H1 (cell line): ENCODE measurements at regions not wholly inside any gene's neighbourhood (a gene's known extent, or its start where the extent isn't known, plus 50 kb on each side); places are given as distances from the start of the nearest gene placed in this dataset.
A peak's percentile ranks its signal among the peaks of the same experiment; 100 is the strongest.

Experiments
- CTCF ChIA-PET: fragments of 300-600 bp; sonication (Branson Sonifier 250); formaldehyde crosslinking; loops from one replicate; lab custom pipeline; 2021; ENCODE audit not compliant: partially characterized antibody; lab: Charles Lee
- POLR2A ChIA-PET: fragments of 300-600 bp; sonication (Branson Sonifier 250); formaldehyde crosslinking; loops from one replicate; lab custom pipeline; 2021; ENCODE audit warnings: inconsistent platforms; ENCODE audit not compliant: partially characterized antibody; lab: Charles Lee
- DNase-seq, 2 experiments: peaks; one replicate each; pipeline versions ENCODE4 v3.0.0 to v3.0.0-alpha.2; 2010 to 2022; ENCODE audit warnings: low spot score in 2 of 2, low read depth in 1 of 2, mixed read lengths in 1 of 2
- FAIRE-seq: peaks from 2 replicates; lab custom pipeline; 2011; peaks lifted over from hg19 to GRCh38; lab: Jason Lieb, UNC
- H2AFZ ChIP-seq: 2 replicates; pipeline ENCODE4 v1.8.1; 2012; ENCODE audit warnings: low read length, inconsistent platforms
- H2AK5ac ChIP-seq: 2 replicates; pipeline ENCODE4 v1.6.1; 2013; ENCODE audit warnings: low read depth, low read length
- H2BK120ac ChIP-seq: replicated peaks from 2 replicates; pipeline ENCODE3; 2013; ENCODE audit warnings: low read depth, low read length, inconsistent platforms
- H2BK12ac ChIP-seq: 2 replicates; pipeline ENCODE4 v1.6.1; 2013; ENCODE audit warnings: low read depth, low read length
- H2BK15ac ChIP-seq: 2 replicates; pipeline ENCODE4 v1.6.1; 2013; ENCODE audit warnings: low read length
- H2BK20ac ChIP-seq: 2 replicates; pipeline ENCODE4 v1.6.1; 2013; ENCODE audit warnings: low read length
- H2BK5ac ChIP-seq: 2 replicates; pipeline ENCODE4 v1.6.1; 2013; ENCODE audit warnings: low read depth, low read length
- H3K14ac ChIP-seq: 2 replicates; pipeline ENCODE4 v1.6.1; 2013; ENCODE audit warnings: inconsistent platforms; ENCODE audit not compliant: insufficient read length
- H3K18ac ChIP-seq: 2 replicates; pipeline ENCODE4 v1.6.1; 2013; ENCODE audit warnings: low read length; ENCODE audit errors: extremely low read depth
- H3K23ac ChIP-seq: 2 replicates; pipeline ENCODE4 v1.6.1; 2013; ENCODE audit warnings: inconsistent platforms; ENCODE audit not compliant: insufficient read length
- H3K23me2 ChIP-seq: 2 replicates; pipeline ENCODE4 v1.6.1; 2013; ENCODE audit warnings: low read depth, low read length
- H3K27ac ChIP-seq: 2 replicates; pipeline ENCODE4 v1.6.1; 2011; ENCODE audit warnings: low read depth, low read length, inconsistent platforms
- H3K27me3 ChIP-seq, 4 experiments: replicated peaks in 1 of 4; 1 replicate in 1 of 4; 2 replicates in 3 of 4; pipeline versions ENCODE4 v1.6.1 to v1.8.1; 2011 to 2013; ENCODE audit warnings: low read length in 3 of 4, mild to moderate bottlenecking in 3 of 4, inconsistent platforms in 2 of 4, mixed read lengths in 2 of 4, moderate library complexity in 1 of 4; ENCODE audit not compliant: control insufficient read depth in 3 of 4, insufficient read depth in 3 of 4; ENCODE audit errors: extremely low read depth in 1 of 4
- H3K36me3 ChIP-seq, 4 experiments: 2 replicates each; pipeline versions ENCODE4 v1.6.1 to v1.8.1; 2011 to 2013; ENCODE audit warnings: mild to moderate bottlenecking in 4 of 4, low read length in 3 of 4, moderate library complexity in 2 of 4, control low read depth in 1 of 4, inconsistent platforms in 1 of 4; ENCODE audit not compliant: insufficient read depth in 4 of 4, control insufficient read depth in 2 of 4
- H3K4ac ChIP-seq: replicated peaks from 2 replicates; pipeline ENCODE3; 2013; ENCODE audit warnings: low read length, low read depth, mixed read lengths, inconsistent platforms; ENCODE audit not compliant: insufficient read length
- H3K4me1 ChIP-seq, 4 experiments: replicated peaks in 1 of 4; 1 replicate in 1 of 4; 2 replicates in 3 of 4; pipeline versions ENCODE4 v1.6.1 to v1.8.1; 2011 to 2013; ENCODE audit warnings: low read length in 3 of 4, inconsistent platforms in 2 of 4, mixed read lengths in 1 of 4; ENCODE audit not compliant: insufficient read depth in 4 of 4, control insufficient read depth in 3 of 4
- H3K4me2 ChIP-seq, 2 experiments: 2 replicates each; pipeline versions ENCODE4 v1.6.1 to v1.8.1; 2011 to 2013; ENCODE audit warnings: low read depth in 2 of 2, low read length in 2 of 2, control low read depth in 1 of 2, inconsistent platforms in 1 of 2, mild to moderate bottlenecking in 1 of 2; ENCODE audit not compliant: insufficient read depth in 1 of 2
- H3K4me3 ChIP-seq, 4 experiments: fragments of 200-600, 300-600 bp in 1 of 4; sonication (generic), shearing (Covaris generic), sonication (Bioruptor Twin) in 1 of 4; 2 replicates each; pipeline versions ENCODE4 v1.5.1 to v1.8.1; 2011 to 2016; ENCODE audit warnings: low read length in 4 of 4, low read depth in 3 of 4, control low read depth in 2 of 4, inconsistent platforms in 2 of 4, mild to moderate bottlenecking in 2 of 4, mixed read lengths in 1 of 4, moderate library complexity in 1 of 4; ENCODE audit not compliant: insufficient read depth in 2 of 4; ENCODE audit errors: extremely low read depth in 1 of 4
- H3K56ac ChIP-seq: replicated peaks from 2 replicates; pipeline ENCODE3; 2013; ENCODE audit warnings: low read depth, mild to moderate bottlenecking, mixed read lengths, low read length, inconsistent platforms; ENCODE audit not compliant: insufficient read length
- H3K79me1 ChIP-seq: 2 replicates; pipeline ENCODE4 v1.6.1; 2013; ENCODE audit warnings: low read depth, low read length, control low read depth
- H3K79me2 ChIP-seq, 2 experiments: 2 replicates each; pipeline versions ENCODE4 v1.6.1 to v1.8.1; 2012 to 2013; ENCODE audit warnings: low read length in 2 of 2, mild to moderate bottlenecking in 2 of 2, inconsistent platforms in 1 of 2; ENCODE audit not compliant: insufficient read depth in 2 of 2, control insufficient read depth in 1 of 2
- H3K9ac ChIP-seq, 4 experiments: replicated peaks in 1 of 4; 1 replicate in 1 of 4; 2 replicates in 3 of 4; pipeline versions ENCODE4 v1.6.1 to v1.8.1; 2011 to 2013; ENCODE audit warnings: low read depth in 3 of 4, low read length in 3 of 4, control low read depth in 2 of 4, mild to moderate bottlenecking in 2 of 4, moderate library complexity in 2 of 4, inconsistent platforms in 1 of 4; ENCODE audit errors: extremely low read depth in 1 of 4
- H3K9me3 ChIP-seq, 2 experiments: 2 replicates each; pipeline versions ENCODE4 v1.6.1 to v1.8.1; 2012 to 2013; ENCODE audit warnings: mild to moderate bottlenecking in 2 of 2, moderate library complexity in 2 of 2, control low read depth in 1 of 2, inconsistent platforms in 1 of 2, low read depth in 1 of 2, low read length in 1 of 2, mixed read lengths in 1 of 2; ENCODE audit not compliant: insufficient read depth in 2 of 2
- H4K20me1 ChIP-seq, 2 experiments: replicated peaks in 1 of 2; 2 replicates each; pipeline versions ENCODE3 to v1.8.1; 2011 to 2013; ENCODE audit warnings: inconsistent platforms in 2 of 2, low read length in 2 of 2, mild to moderate bottlenecking in 1 of 2; ENCODE audit not compliant: insufficient read depth in 2 of 2, control insufficient read depth in 1 of 2
- H4K5ac ChIP-seq: 2 replicates; pipeline ENCODE4 v1.6.1; 2013; ENCODE audit warnings: low read length, low read depth, mixed read lengths, inconsistent platforms; ENCODE audit not compliant: insufficient read length
- H4K8ac ChIP-seq: 2 replicates; pipeline ENCODE4 v1.8.0; 2013; ENCODE audit warnings: mild to moderate bottlenecking, moderate library complexity, low read length, inconsistent platforms; ENCODE audit not compliant: insufficient read depth; ENCODE audit errors: extremely low read depth
- H4K91ac ChIP-seq: replicated peaks from 2 replicates; pipeline ENCODE3; 2013; ENCODE audit warnings: low read length, mixed read lengths, inconsistent platforms; ENCODE audit not compliant: insufficient read length
- CTCF ChIP-seq, 3 experiments: IDR thresholded peaks; 1 replicate in 2 of 3; 2 replicates in 1 of 3; pipeline versions ENCODE4 v1.5.1 to v1.6.1; 2011; ENCODE audit warnings: low read length in 3 of 3, mild to moderate bottlenecking in 3 of 3, inconsistent platforms in 2 of 3, low read depth in 1 of 3, moderate library complexity in 1 of 3; ENCODE audit not compliant: insufficient read depth in 1 of 3; ENCODE audit errors: control extremely low read depth in 1 of 3
- MAX ChIP-seq: IDR thresholded peaks from 2 replicates; pipeline ENCODE4 v1.6.1; 2012; ENCODE audit warnings: inconsistent platforms
- RAD21 ChIP-seq, 2 experiments: IDR thresholded peaks in 1 of 2; conservative IDR thresholded peaks in 1 of 2; 2 replicates each; pipeline ENCODE4 v1.6.1; 2011; ENCODE audit warnings: low read depth in 2 of 2, low read length in 2 of 2, improper control_type of control experiment in 1 of 2, inconsistent platforms in 1 of 2, mild to moderate bottlenecking in 1 of 2, moderate library complexity in 1 of 2
- SP4 ChIP-seq: IDR thresholded peaks from 2 replicates; pipeline ENCODE4 v1.6.1; 2012; ENCODE audit warnings: low read length, inconsistent platforms
- TAF7 ChIP-seq: optimal IDR thresholded peaks from 2 replicates; pipeline ENCODE3; 2011; ENCODE audit warnings: low read depth, mild to moderate bottlenecking, inconsistent platforms, low read length, moderate library complexity, borderline replicate concordance
- YY1 ChIP-seq: IDR thresholded peaks from 2 replicates; pipeline ENCODE4 v1.6.1; 2011; ENCODE audit warnings: low read depth, mild to moderate bottlenecking, low read length
- WGBS, 2 experiments: shearing (Covaris generic) in 1 of 2; methylation state at CpG; one replicate each; pipeline versions ENCODE4 v1.1.6 to v1.1.7; 2013 to 2015; ENCODE audit warnings: low lambda C conversion rate in 2 of 2, mixed read lengths in 2 of 2, inconsistent platforms in 1 of 2, low coverage in 1 of 2, missing lambda C conversion rate in 1 of 2; ENCODE audit not compliant: insufficient replicate concordance in 2 of 2, insufficient coverage in 1 of 2, insufficient read length in 1 of 2; ENCODE audit errors: extremely low coverage in 1 of 2, missing lambda C conversion rate in 1 of 2; 5-methylcytosine and 5-hydroxymethylcytosine counted together

- H2BK15ac ChIP-seq, result no peak overlapping the region
- H2BK120ac ChIP-seq, result no peak overlapping the region
- no peaks in the 10 kb centered on the region for H3K79me2 ChIP-seq
- no peak overlapping the region for H3K4me2 ChIP-seq
- H4K5ac ChIP-seq, result no peak overlapping the region
- H4K8ac ChIP-seq, result no peak overlapping the region
- H3K23me2 ChIP-seq, result no peaks in the 10 kb centered on the region
- H3K9ac ChIP-seq, result no peak overlapping the region
- no peaks in the 10 kb centered on the region for H3K4me1 ChIP-seq
- CTCF ChIA-PET, result interaction anchor here (0.8 to 2.5 kb wide), 14 partner anchors 10 to 704 kb away, joined by 3 to 10 read pairs (median 4); no protein-coding TSS in a partner anchor
- H3K27me3 ChIP-seq, result no peaks in the 10 kb centered on the region
- H2BK5ac ChIP-seq, result no peak overlapping the region
- H3K14ac ChIP-seq, result no peak overlapping the region
- FAIRE-seq, result no peak
- H3K36me3 ChIP-seq, result no peaks in the 10 kb centered on the region
- H3K79me1 ChIP-seq, result no peaks in the 10 kb centered on the region
- DNase-seq, result no peak
- H3K56ac ChIP-seq, result no peak overlapping the region
- TF ChIP-seq TAF7 (no peak), YY1 (no peak), RAD21 (IDR thresholded peaks at IDR 0.05 in 1 of 2, conservative IDR thresholded peaks at IDR 0.05 in 1 of 2; ENCODE audit: low read depth in 2 of 2, low read length in 2 of 2) (peak; percentile 60 to 63), MAX (no peak), SP4 (no peak), CTCF (IDR thresholded peaks at IDR 0.05; ENCODE audit: control extremely low read depth in 1 of 3, insufficient read depth in 1 of 3, low read depth in 1 of 3, low read length in 3 of 3) (peak in 2 of 3 experiments; percentile 17 to 39; a peak in 2 of 4 replicates)
- H3K4ac ChIP-seq, result no peak overlapping the region
- no peaks in the 10 kb centered on the region for H4K20me1 ChIP-seq
- no peak overlapping the region for H2AK5ac ChIP-seq
- no peak overlapping the region for H4K91ac ChIP-seq
- POLR2A ChIA-PET, result no interaction called here
- no peak overlapping the region for H3K4me3 ChIP-seq
- no peak overlapping the region for H2BK20ac ChIP-seq
- no peaks in the 10 kb centered on the region for H3K9me3 ChIP-seq
- H3K18ac ChIP-seq, result no peak overlapping the region
- H3K27ac ChIP-seq, result no peak overlapping the region
- no peak overlapping the region for H3K23ac ChIP-seq
- H2BK12ac ChIP-seq, result no peak overlapping the region
- no peak overlapping the region for H2AFZ ChIP-seq
- 61% methylated on average over 1 of the region's 1 CpG; no CpG with 5 or more reads in 1 of the 2 experiments for WGBS, 2 experiments
These were observed 179.9 kb downstream of the GABRG1 start for GRCh38 chr4:45944000-45944399.
